LNCaP clone FGC (cell line): ENCODE measurements at regions not wholly inside any gene's neighbourhood (a gene's known extent, or its start where the extent isn't known, plus 50 kb on each side); places are given as distances from the start of the nearest gene placed in this dataset.

ENCODE experiments used
- DNase-seq: peaks from one replicate; pipeline ENCODE4 v3.0.0-alpha.2; 2011; ENCODE audit warnings: low read depth
- H3K4me3 ChIP-seq: 2 replicates; pipeline ENCODE4 v1.5.1; 2011; ENCODE audit warnings: mild to moderate bottlenecking, low read depth, low read length, control low read depth
- CTCF ChIP-seq: IDR thresholded peaks from 2 replicates; pipeline ENCODE4 v1.5.1; 2012; ENCODE audit warnings: mild to moderate bottlenecking; ENCODE audit not compliant: control insufficient read depth, insufficient read depth; ENCODE audit errors: extremely low read depth

GRCh38 chr18:30929718-30930117 lies 112.8 kb downstream of the DSC3 start:
- no peak for TF ChIP-seq CTCF
- no peak for DNase-seq
- no peak overlapping the region for H3K4me3 ChIP-seq

GRCh38 chr18:30929065-30929464 lies 113.5 kb downstream of the DSC3 start:
- DNase-seq = no peak
- no peak for TF ChIP-seq CTCF
- no peak overlapping the region for H3K4me3 ChIP-seq

GRCh38 chr18:30927517-30928075 lies 114.9 kb downstream of the DSC3 start:
- no peak for DNase-seq
- H3K4me3 ChIP-seq = no peak overlapping the region
- no peak for TF ChIP-seq CTCF

- no peak for DNase-seq
- H3K4me3 ChIP-seq = no peak overlapping the region
- TF ChIP-seq CTCF = no peak
Observed at GRCh38 chr18:30927042-30927441, 115.5 kb downstream of the DSC3 start.

GRCh38 chr18:30925795-30926194 lies 116.7 kb downstream of the DSC3 start:
- H3K4me3 ChIP-seq = no peak overlapping the region
- no peak for TF ChIP-seq CTCF
- no peak for DNase-seq

- no peak overlapping the region for H3K4me3 ChIP-seq
- TF ChIP-seq CTCF = no peak
- no peak for DNase-seq
Observed at GRCh38 chr18:30920757-30921156, 121.8 kb downstream of the DSC3 start.

- TF ChIP-seq CTCF = no peak
- H3K4me3 ChIP-seq = no peak overlapping the region
- DNase-seq = no peak
Observed at GRCh38 chr18:30920351-30920750, 122.2 kb downstream of the DSC3 start.
